ENCODE measurements at regions not wholly inside any gene's neighbourhood (a gene's known extent, or its start where the extent isn't known, plus 50 kb on each side); places are given as distances from the start of the nearest gene placed in this dataset.
"Not testable (repeated sequence)": the region's sequence is repeated elsewhere in the genome, so short reads cannot be mapped to it uniquely, and the experiment has no call there.

GRCh38 chr1:53399370-53400133 lies 59.6 kb upstream of the DMRTB1 start:
- DNase-seq (ENCODE audit: low spot score) = not testable (repeated sequence)

DNA sequence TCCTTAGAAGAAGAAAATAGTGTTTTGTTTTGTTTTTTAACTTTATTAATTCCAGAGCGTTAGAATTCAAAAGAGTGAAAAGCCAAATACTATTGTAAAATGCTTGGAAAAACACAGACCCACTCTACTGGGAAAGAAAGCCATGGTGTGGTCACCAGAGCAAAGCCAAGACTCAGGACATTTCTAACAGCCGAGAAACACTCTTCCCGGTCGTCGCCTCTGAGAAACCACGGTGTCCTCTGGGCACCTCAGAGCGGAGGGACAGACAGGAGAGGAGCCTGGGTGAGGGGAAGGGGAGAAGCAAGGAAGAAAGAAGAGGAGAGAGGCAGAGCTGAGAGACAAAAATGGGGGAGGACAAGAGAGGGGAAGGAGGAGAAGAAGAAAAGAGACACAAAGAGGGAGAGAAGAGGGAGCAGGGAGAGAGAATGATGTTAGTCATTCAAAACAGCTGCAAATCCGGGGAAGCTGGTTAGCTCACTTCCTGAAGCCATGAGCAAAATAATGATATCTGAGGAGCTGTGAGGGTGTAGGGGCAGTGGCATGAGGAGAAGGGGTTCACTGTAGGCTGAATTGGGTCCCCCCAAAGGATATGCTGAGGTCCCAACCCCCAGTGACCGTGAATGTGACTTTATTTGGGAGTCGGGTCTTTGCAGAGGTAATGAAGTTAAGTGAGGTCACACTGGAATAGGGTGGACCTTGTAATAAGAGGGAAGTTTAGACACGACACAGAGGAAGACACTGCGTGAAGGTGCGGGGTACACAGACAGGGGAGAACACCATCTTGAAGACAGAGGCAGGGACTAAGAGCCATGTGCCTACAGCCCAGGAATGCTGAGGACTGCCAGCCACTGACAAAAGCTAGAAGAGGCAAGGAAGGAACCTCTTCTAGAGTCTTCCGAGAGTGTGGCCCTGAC lies 58.2 kb upstream of the DMRTB1 start:
- no peak for DNase-seq (ENCODE audit: low spot score)

DNA sequence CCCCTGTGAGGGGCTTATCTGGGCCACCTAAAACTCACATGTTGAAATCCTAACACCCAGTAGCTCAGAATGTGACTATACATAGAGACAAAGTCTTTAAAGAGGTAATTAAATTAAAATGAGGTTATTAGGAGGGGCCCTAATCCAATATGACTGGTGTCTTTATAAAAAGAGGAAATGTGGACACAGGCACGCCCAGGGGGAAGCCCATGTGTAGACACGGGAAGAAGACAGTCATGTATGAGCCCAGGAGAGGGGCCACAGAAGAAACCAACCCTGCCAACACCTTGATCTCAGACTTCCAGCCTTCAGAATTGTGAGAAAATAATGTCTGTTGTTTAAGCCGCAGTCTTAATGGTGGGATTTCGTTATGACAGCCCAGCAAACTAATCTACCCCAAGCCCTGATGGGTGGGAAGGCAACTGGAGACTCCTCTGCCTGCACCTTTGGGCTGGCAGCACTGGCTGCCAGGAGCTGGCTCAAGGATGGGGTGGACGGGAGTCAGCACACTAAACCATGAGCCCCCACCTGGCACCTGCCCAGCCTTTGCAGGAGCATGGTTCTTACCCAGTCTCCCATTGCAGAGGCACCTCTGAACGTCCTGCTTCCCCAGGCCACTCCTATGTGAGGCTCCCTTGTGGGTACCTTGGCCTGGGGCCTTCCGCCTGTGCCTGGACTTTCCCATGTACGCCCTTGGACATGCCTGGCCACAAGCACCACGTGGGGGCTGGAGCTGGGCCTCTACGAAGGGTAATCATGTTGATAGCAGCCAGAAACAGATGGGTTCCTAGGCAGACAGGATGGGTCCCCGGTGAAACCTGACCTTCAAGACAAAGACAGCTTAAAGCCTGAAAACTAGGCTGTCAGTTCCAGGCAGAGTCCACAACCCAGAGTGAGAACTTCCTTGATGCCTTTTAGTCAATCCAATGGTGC lies 57.1 kb upstream of the DMRTB1 start:
- DNase-seq (ENCODE audit: low spot score) = no peak

- DNase-seq (ENCODE audit: low spot score) = no peak
These were observed 56.1 kb upstream of the DMRTB1 start for GRCh38 chr1:53402891-53403655.

DNA sequence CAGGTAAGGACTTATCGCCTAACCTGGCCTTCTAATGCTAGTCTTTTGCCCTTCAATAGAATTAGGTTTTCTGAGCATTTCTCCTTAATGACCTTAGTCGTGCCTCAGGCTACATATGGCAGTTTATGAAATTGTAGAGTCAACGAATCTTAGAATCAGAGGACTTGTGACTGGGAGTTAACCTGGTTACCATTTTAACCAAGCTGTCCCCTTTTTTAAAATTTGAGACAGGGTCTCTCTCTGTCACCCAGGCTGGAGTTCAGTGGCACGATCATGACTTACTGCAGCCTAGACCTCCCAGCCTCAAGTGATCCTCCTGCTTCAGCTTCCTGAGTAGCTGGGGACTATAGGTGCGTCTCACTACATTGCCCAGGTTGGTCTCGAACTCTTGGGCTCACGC lies 53.5 kb upstream of the DMRTB1 start:
- no peak for DNase-seq (ENCODE audit: low spot score)

DNA sequence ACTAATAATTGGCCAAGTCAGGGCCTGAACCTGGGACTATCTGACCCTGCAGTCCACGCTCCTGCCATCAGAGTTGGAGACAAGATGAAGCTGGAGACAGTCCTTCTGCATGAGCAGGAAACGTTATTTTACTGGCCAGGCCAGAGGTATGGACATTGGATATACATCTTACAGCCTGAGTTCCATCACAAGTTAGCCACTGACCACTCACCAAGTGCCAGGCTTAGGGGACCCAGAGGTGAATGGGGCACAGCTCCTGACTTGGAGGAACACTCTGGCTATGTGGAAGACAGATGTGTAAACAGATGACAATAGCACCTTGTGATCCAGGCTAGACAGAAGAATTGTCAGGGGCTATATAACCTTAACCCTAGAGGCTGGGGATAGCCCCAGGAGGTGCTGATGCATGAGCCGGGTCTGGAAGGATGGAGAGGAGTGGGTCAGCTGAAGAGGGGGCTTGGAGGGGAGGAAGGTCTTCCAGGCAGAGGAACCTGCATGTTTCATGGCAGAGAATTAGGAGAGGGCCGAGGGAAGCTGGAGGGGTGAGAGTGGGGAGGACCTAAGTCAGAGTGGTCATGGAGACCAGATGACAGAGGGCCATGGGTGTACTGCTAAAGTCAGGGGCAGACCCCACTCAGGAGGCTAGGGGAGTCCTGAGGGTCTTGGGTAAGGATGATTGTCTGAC lies 52.5 kb upstream of the DMRTB1 start:
- DNase-seq (ENCODE audit: low spot score) = no peak

- DNase-seq (ENCODE audit: low spot score) = no peak
These were observed 51.0 kb upstream of the DMRTB1 start for GRCh38 chr1:53408013-53408754.

GRCh38 chr1:53408755-53409129 lies 50.5 kb upstream of the DMRTB1 start:
- no peak for DNase-seq (ENCODE audit: low spot score)

DNA sequence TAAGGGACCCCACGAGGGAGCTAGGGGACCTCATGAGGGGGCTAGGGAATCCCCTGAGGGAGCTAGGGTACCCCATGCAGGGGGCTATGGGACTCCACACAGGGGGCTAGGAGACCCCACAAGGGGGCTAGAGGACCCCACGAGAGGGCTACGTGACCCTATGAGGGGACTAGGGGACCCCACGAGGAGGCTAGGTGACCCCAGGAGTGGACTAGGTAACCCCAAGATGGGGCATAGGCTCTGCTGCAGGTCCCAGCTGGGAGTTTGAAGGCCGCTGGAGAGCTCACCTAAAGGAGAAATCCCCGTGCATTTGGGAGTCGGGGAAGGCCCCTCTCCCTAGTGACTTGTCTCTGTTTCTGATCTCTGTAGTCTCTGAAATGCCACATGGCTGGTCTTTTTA lies 50.0 kb upstream of the DMRTB1 start:
- DNase-seq (ENCODE audit: low spot score) = no peak
